Upper lobe of left lung (tissue), 6 donors: ENCODE measurements at regions not wholly inside any gene's neighbourhood (a gene's known extent, or its start where the extent isn't known, plus 50 kb on each side); places are given as distances from the start of the nearest gene placed in this dataset.

Experiments used
- ATAC-seq, 2 donors: fragments of 200-7000 bp; cut with Tn5 transposase; one replicate each; pipeline ENCODE4 v1.9.1; 2022; ENCODE audit warnings: mild to moderate bottlenecking in 2 of 2, moderate library complexity in 2 of 2; ENCODE audit not compliant: low FRiP score in 2 of 2
- DNase-seq, 2 donors: peaks; one replicate each; pipeline ENCODE4 v3.0.0-alpha.2; 2019 to 2020
- H3K27ac ChIP-seq, 4 donors: fragments of 200-600 bp; sonication (generic); one replicate each; pipeline ENCODE4 v1.5.1; 2016 to 2019
- H3K27me3 ChIP-seq, 4 donors: fragments of 200-600 bp; sonication (generic); one replicate each; pipeline ENCODE4 v1.5.1; 2017 to 2019
- H3K36me3 ChIP-seq, 4 donors: fragments of 200-600 bp; sonication (generic); one replicate each; pipeline ENCODE4 v1.5.1; 2016 to 2019
- H3K4me1 ChIP-seq, 4 donors: fragments of 200-600 bp; sonication (generic); one replicate each; pipeline ENCODE4 v1.5.1; 2018 to 2019
- H3K4me3 ChIP-seq, 4 donors: fragments of 200-600 bp; sonication (generic); one replicate each; pipeline ENCODE4 v1.5.1; 2017 to 2019; ENCODE audit warnings: mild to moderate bottlenecking in 2 of 4, moderate library complexity in 1 of 4
- H3K9me3 ChIP-seq, 4 donors: fragments of 200-600 bp; sonication (generic); one replicate each; pipeline ENCODE4 v1.5.1; 2018 to 2019
- CTCF ChIP-seq, 6 experiments: fragments of 450-650 bp in 4 of 6; fragments of 200-600 bp in 2 of 6; sonication (generic) in 2 of 6; IDR thresholded peaks; one replicate each; pipeline ENCODE4 v1.5.1; 2016 to 2019; ENCODE audit warnings: antibody characterized with exemption in 6 of 6
- EP300 ChIP-seq, 4 donors: sonication (generic); formaldehyde crosslinking; IDR thresholded peaks; one replicate each; pipeline ENCODE4 v1.5.1; 2017; ENCODE audit warnings: antibody characterized with exemption in 4 of 4, control low read depth in 2 of 4
- POLR2A ChIP-seq, 4 donors: fragments of 450-650 bp; IDR thresholded peaks; one replicate each; pipeline ENCODE4 v1.5.1; 2016 to 2017; ENCODE audit warnings: antibody characterized with exemption in 4 of 4, mild to moderate bottlenecking in 2 of 4
- POLR2AphosphoS5 ChIP-seq, 2 donors: sonication (generic); formaldehyde crosslinking; IDR thresholded peaks; one replicate each; pipeline ENCODE4 v1.5.1; 2017; ENCODE audit warnings: antibody characterized with exemption in 2 of 2
- WGBS, 2 donors: methylation state at CpG; one replicate each; pipeline ENCODE4 v1.1.5; 2017 to 2018; 5-methylcytosine and 5-hydroxymethylcytosine counted together
- donor health status: DM: no; HTN: no; CAD: no; lungs with moderate emphysema.
- donor health status: DM: no; HTN: yes; CAD: no; lungs with severe emphysema.

GRCh38 chr5:112653638-112654205, 84.0 kb upstream of the APC start:
- ATAC-seq (no peak), DNase-seq (no peak)
- no peaks in the 10 kb centered on the region for H3K36me3 ChIP-seq
- no peaks in the 10 kb centered on the region for H3K4me1 ChIP-seq
- H3K27me3 ChIP-seq, result no peaks in the 10 kb centered on the region
- WGBS, 2 donors, result 76 to 81% methylated on average over 5 of the region's 5 CpGs
- TF ChIP-seq POLR2AphosphoS5 (IDR thresholded peaks at IDR 0.05) (no peak), EP300 (IDR thresholded peaks at IDR 0.05) (no peak), CTCF (IDR thresholded peaks at IDR 0.05) (no peak)
- no peaks in the 10 kb centered on the region for H3K9me3 ChIP-seq
- H3K4me3 ChIP-seq, result no peak overlapping the region
- H3K27ac ChIP-seq, result no peak overlapping the region

DNA sequence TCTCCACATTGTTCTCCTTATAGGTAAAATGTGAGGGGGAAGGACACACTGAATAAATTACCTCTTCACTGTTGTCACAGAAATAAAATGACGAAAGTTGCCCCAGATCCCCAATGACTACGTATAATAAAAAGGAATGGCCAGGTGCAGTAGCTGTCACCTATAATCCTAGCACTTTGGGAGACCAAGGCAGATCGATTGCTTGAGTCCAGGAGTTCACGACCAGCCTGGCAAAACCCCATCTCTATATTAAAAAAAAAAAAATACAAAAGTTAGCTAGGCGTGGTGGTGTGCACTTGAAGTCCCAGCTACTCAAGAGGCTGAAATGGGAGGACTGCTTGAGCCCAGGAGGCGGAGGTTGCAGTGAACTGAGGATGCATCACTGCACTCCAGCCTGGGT, 82.2 kb upstream of the APC start:
- H3K4me1 ChIP-seq, result no peaks in the 10 kb centered on the region
- DNase-seq, result no peak
- no peak overlapping the region for H3K4me3 ChIP-seq
- TF ChIP-seq POLR2A (IDR thresholded peaks at IDR 0.05), result no peak
- no peak for TF ChIP-seq EP300 (IDR thresholded peaks at IDR 0.05)
- no peak for TF ChIP-seq POLR2AphosphoS5 (IDR thresholded peaks at IDR 0.05)
- no peak for TF ChIP-seq CTCF (IDR thresholded peaks at IDR 0.05)
- no peaks in the 10 kb centered on the region for H3K9me3 ChIP-seq
- 88 to 89% methylated on average over 6 of the region's 6 CpGs for WGBS, 2 donors
- no peak for ATAC-seq
- no peaks in the 10 kb centered on the region for H3K27me3 ChIP-seq
- H3K36me3 ChIP-seq, result no peaks in the 10 kb centered on the region
- H3K27ac ChIP-seq, result no peak overlapping the region

DNA sequence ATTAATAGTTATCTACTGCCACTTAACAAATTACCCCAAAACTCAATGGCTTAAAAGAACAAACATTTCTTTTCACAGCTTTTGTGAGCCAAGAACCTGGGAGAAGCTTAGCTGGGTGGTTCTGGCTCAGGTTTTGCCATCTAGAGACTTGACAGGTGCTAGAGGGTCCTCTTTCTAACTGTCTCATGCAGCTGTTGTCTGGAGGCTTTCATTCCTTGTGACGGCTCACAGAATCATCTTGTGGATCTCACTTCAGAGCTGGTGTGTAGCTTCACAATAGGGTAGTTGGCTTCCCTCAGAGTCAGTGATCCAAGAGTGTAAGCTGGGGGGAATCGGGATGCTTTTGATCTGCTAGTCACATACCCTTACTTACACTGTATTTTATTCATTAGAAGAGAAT, 81.2 kb upstream of the APC start:
- no peak for TF ChIP-seq CTCF (IDR thresholded peaks at IDR 0.05)
- TF ChIP-seq EP300 (IDR thresholded peaks at IDR 0.05), result no peak
- no peak for TF ChIP-seq POLR2AphosphoS5 (IDR thresholded peaks at IDR 0.05)
- no peak for TF ChIP-seq POLR2A (IDR thresholded peaks at IDR 0.05)
- Histone ChIP-seq H3K9me3 (no peaks in the 10 kb centered on the region), H3K36me3 (no peaks in the 10 kb centered on the region), H3K4me3 (no peak overlapping the region), H3K27me3 (no peaks in the 10 kb centered on the region), H3K27ac (no peak overlapping the region), H3K4me1 (no peaks in the 10 kb centered on the region)
- ATAC-seq, result no peak
- DNase-seq, result no peak
- WGBS, 2 donors, result 75 to 95% methylated on average over 2 of the region's 2 CpGs

DNA sequence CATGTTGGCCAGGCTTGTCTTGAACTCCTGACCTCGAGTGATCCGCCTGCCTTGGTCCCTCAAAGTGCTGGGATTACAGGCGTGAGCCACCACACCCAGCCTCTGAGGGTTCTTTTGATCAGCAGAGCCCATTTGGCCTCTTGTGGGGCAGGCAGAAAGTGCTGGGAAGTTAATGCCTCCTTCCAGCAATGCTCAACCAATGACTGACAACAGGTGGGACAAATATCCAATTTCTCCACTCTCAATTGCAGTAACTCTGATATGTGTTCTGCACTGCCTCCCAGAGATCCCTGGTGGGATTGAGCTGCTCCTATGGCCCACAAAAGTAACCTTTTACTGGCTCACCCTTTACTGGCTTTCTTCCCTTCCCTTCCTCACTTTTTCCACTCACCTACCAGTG, 79.9 kb upstream of the APC start:
- Histone ChIP-seq H3K27me3 (no peaks in the 10 kb centered on the region), H3K36me3 (no peaks in the 10 kb centered on the region), H3K4me3 (no peak overlapping the region), H3K4me1 (no peaks in the 10 kb centered on the region), H3K9me3 (no peaks in the 10 kb centered on the region), H3K27ac (no peak overlapping the region)
- ATAC-seq (no peak), DNase-seq (no peak)
- TF ChIP-seq POLR2AphosphoS5 (IDR thresholded peaks at IDR 0.05) (no peak), POLR2A (IDR thresholded peaks at IDR 0.05) (no peak), EP300 (IDR thresholded peaks at IDR 0.05) (no peak), CTCF (IDR thresholded peaks at IDR 0.05) (no peak)
- 81 to 87% methylated on average over 3 of the region's 3 CpGs for WGBS, 2 donors

DNA sequence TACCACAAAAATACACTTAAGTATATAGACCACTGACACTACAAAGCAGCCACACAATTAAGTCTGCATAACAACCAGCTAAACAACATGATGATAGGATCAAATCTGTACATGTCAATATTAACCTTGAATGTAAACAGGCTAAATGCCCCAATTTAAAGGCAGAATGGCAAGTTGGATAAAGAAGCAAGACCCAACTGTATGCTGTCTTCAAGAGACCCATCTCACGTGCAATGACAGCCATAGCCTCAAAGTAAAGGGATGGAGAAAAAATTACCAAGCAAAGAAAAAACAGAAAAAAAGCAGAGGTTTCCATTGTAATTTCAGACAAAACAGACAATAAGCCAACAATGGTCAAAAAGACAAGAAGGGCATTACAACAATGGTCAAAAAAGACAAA, 77.3 kb upstream of the APC start:
- no peaks in the 10 kb centered on the region for H3K36me3 ChIP-seq
- H3K4me1 ChIP-seq, result no peaks in the 10 kb centered on the region
- TF ChIP-seq POLR2A (IDR thresholded peaks at IDR 0.05), result no peak
- TF ChIP-seq EP300 (IDR thresholded peaks at IDR 0.05), result no peak
- no peak for TF ChIP-seq CTCF (IDR thresholded peaks at IDR 0.05)
- TF ChIP-seq POLR2AphosphoS5 (IDR thresholded peaks at IDR 0.05), result no peak
- H3K27me3 ChIP-seq, result no peaks in the 10 kb centered on the region
- WGBS, 2 donors, result 92 to 100% methylated on average over 1 of the region's 1 CpG
- no peaks in the 10 kb centered on the region for H3K9me3 ChIP-seq
- DNase-seq, result no peak
- no peak overlapping the region for H3K27ac ChIP-seq
- no peak overlapping the region for H3K4me3 ChIP-seq
- ATAC-seq, result no peak
